OCI-LY1 (cell line): ENCODE measurements at regions not wholly inside any gene's neighbourhood (a gene's known extent, or its start where the extent isn't known, plus 50 kb on each side); places are given as distances from the start of the nearest gene placed in this dataset.

Source experiments
- H2AFZ ChIP-seq: fragments of 200-600 bp; sonication (generic), shearing (Covaris generic); 2 replicates; pipeline ENCODE4 v1.6.0; 2014; ENCODE audit warnings: antibody characterized with exemption, mild to moderate bottlenecking, low read length
- H3F3A ChIP-seq: fragments of 200-600 bp; sonication (generic), shearing (Covaris generic); 2 replicates; pipeline ENCODE4 v1.6.0; 2014; ENCODE audit warnings: mild to moderate bottlenecking, antibody characterized with exemption, low read length, moderate library complexity; ENCODE audit not compliant: insufficient read depth
- H3K27ac ChIP-seq: fragments of 200-600 bp; sonication (generic); 2 replicates; pipeline ENCODE4 v1.5.1; 2014; ENCODE audit warnings: low read length, mixed run types, mild to moderate bottlenecking, low read depth; ENCODE audit not compliant: poor library complexity, severe bottlenecking
- H3K27me3 ChIP-seq: fragments of 200-600 bp; sonication (generic); 2 replicates; pipeline ENCODE4 v1.6.0; 2014; ENCODE audit warnings: antibody characterized with exemption, mild to moderate bottlenecking, low read length, moderate library complexity; ENCODE audit not compliant: insufficient read depth
- H3K36me3 ChIP-seq: fragments of 200-600 bp; sonication (generic); 2 replicates; pipeline ENCODE4 v1.6.1; 2014; ENCODE audit warnings: mild to moderate bottlenecking, antibody characterized with exemption, low read length, moderate library complexity, mixed read lengths; ENCODE audit not compliant: insufficient read depth
- H3K4me1 ChIP-seq: fragments of 200-600 bp; sonication (generic); 2 replicates; pipeline ENCODE4 v1.5.1; 2014; ENCODE audit warnings: mild to moderate bottlenecking, low read length, moderate library complexity; ENCODE audit not compliant: insufficient read depth, severe bottlenecking
- H3K4me2 ChIP-seq: fragments of 200-600 bp; sonication (generic), shearing (Covaris generic); 2 replicates; pipeline ENCODE4 v1.6.1; 2014; ENCODE audit warnings: low read length
- H3K4me3 ChIP-seq: fragments of 200-600 bp; sonication (generic); 2 replicates; pipeline ENCODE4 v1.5.1; 2014; ENCODE audit warnings: low read length, low read depth, mild to moderate bottlenecking, mixed read lengths; ENCODE audit not compliant: poor library complexity, severe bottlenecking
- H3K79me2 ChIP-seq: fragments of 200-600 bp; shearing (Covaris generic); 2 replicates; pipeline ENCODE4 v1.6.1; 2016; ENCODE audit warnings: mixed run types, low read length, mixed read lengths; ENCODE audit not compliant: insufficient read depth
- H3K9ac ChIP-seq: fragments of 200-600 bp; sonication (generic), shearing (Covaris generic); 2 replicates; pipeline ENCODE4 v1.6.1; 2014; ENCODE audit warnings: mild to moderate bottlenecking, low read length, mixed read lengths
- H3K9me2 ChIP-seq: fragments of 200-600 bp; sonication (generic), shearing (Covaris generic); 2 replicates; pipeline ENCODE4 v1.6.1; 2014; ENCODE audit warnings: low read depth, mild to moderate bottlenecking, low read length, mixed read lengths
- H3K9me3 ChIP-seq: fragments of 200-600 bp; shearing (Covaris generic); 2 replicates; pipeline ENCODE4 v1.6.1; 2014; ENCODE audit warnings: low read length, mixed read lengths
- H4K20me1 ChIP-seq: fragments of 200-600 bp; sonication (generic), shearing (Covaris generic); 2 replicates; pipeline ENCODE4 v1.6.0; 2016; ENCODE audit warnings: mild to moderate bottlenecking, low read length; ENCODE audit not compliant: insufficient read depth
- EZH2 ChIP-seq: fragments of 200-600 bp; sonication (generic), shearing (Covaris generic); IDR thresholded peaks from 2 replicates; pipeline ENCODE4 v1.8.0; 2017; ENCODE audit warnings: borderline replicate concordance, mixed run types, mild to moderate bottlenecking, antibody characterized with exemption, low read length, moderate library complexity, mixed read lengths
- TF ChIP-seq, protein P1 (sequence below): fragments of 200-600 bp; sonication (generic), shearing (Covaris generic); IDR thresholded peaks from 2 replicates; pipeline ENCODE4 v1.5.1; 2017; ENCODE audit warnings: mild to moderate bottlenecking, antibody characterized with exemption, low read length, moderate library complexity, mixed read lengths

DNA sequence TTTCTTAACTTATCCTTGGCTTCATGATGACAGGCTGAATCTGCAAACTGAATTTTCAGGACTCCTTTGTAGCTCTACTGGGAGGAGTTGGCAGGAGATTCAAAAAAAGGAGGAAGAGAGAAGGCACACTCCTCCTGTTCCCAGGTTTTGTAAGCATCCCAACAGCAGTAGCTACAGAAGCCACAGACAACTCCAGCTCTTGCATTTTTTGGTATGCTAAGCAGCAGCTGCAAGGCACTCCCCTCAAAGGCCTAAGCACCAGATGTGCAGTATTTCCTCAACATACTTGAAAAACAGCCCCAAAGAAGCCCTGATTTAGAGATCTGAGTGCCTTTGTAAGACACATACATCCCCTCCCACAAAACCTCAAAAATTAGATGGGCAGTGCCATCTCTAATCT is 328.6 kb upstream of the SYNCRIP start:
- no peak overlapping the region for H2AFZ ChIP-seq
- no peaks in the 10 kb centered on the region for H3K9me2 ChIP-seq
- TF ChIP-seq, protein P1, sequence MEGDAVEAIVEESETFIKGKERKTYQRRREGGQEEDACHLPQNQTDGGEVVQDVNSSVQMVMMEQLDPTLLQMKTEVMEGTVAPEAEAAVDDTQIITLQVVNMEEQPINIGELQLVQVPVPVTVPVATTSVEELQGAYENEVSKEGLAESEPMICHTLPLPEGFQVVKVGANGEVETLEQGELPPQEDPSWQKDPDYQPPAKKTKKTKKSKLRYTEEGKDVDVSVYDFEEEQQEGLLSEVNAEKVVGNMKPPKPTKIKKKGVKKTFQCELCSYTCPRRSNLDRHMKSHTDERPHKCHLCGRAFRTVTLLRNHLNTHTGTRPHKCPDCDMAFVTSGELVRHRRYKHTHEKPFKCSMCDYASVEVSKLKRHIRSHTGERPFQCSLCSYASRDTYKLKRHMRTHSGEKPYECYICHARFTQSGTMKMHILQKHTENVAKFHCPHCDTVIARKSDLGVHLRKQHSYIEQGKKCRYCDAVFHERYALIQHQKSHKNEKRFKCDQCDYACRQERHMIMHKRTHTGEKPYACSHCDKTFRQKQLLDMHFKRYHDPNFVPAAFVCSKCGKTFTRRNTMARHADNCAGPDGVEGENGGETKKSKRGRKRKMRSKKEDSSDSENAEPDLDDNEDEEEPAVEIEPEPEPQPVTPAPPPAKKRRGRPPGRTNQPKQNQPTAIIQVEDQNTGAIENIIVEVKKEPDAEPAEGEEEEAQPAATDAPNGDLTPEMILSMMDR = no peak
- TF ChIP-seq EZH2 = no peak
- no peak overlapping the region for H3K27ac ChIP-seq
- H3K36me3 ChIP-seq = no peaks in the 10 kb centered on the region
- H3K4me3 ChIP-seq = no peak overlapping the region
- no peaks in the 10 kb centered on the region for H3K9me3 ChIP-seq
- no peaks in the 10 kb centered on the region for H4K20me1 ChIP-seq
- H3K4me1 ChIP-seq = no peaks in the 10 kb centered on the region
- no peaks in the 10 kb centered on the region for H3F3A ChIP-seq
- no peak overlapping the region for H3K4me2 ChIP-seq
- H3K27me3 ChIP-seq = no peaks in the 10 kb centered on the region
- H3K9ac ChIP-seq = no peak overlapping the region
- H3K79me2 ChIP-seq = no peaks in the 10 kb centered on the region

DNA sequence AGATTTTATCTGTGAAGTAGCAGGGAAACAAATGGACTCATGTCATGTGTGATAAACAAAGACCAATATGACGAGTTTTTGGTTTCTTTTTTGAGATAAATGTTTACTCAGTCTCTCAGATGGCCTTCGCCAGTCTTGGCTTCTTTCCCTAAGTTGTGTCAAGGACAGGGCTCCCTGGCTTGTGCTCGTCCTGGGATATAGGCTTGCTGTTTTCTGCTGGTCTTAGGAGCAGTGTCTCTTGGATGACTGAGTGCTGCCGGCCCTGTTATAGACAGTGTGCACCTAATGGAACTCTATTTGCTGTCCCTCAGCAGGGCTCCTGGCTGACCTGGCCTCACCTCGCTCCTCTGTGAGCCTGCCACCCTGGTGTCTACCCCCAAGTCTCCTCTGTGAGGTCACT is 324.1 kb upstream of the SYNCRIP start:
- H2AFZ ChIP-seq = no peak overlapping the region
- no peaks in the 10 kb centered on the region for H3K27me3 ChIP-seq
- no peak overlapping the region for H3K27ac ChIP-seq
- H3K79me2 ChIP-seq = no peaks in the 10 kb centered on the region
- H3K4me3 ChIP-seq = no peak overlapping the region
- no peaks in the 10 kb centered on the region for H3K9me2 ChIP-seq
- no peak overlapping the region for H3K4me2 ChIP-seq
- H3K4me1 ChIP-seq = no peaks in the 10 kb centered on the region
- H3K9ac ChIP-seq = no peak overlapping the region
- H4K20me1 ChIP-seq = no peaks in the 10 kb centered on the region
- no peaks in the 10 kb centered on the region for H3K36me3 ChIP-seq
- H3K9me3 ChIP-seq = no peaks in the 10 kb centered on the region
- TF ChIP-seq EZH2 = no peak
- TF ChIP-seq, protein P1 = no peak
- H3F3A ChIP-seq = no peaks in the 10 kb centered on the region

DNA sequence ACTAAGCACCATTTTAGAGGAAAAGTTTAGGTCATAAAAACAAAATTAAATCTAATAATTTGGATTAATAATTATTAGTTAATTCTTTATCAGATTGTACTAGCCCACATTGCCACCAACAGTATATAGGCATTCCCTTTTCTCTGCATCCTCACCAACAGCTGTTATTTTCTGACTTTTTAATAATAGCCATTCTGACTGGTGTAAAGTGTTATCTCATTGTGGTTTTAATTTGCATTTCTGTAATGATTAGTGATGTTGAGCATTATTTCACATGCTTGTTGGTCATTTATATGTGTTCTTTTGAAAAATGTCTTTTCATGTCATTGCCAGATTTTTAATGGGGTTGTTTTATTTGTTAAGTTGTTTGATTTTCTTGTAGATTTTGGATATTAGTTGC is 319.1 kb upstream of the SYNCRIP start:
- no peaks in the 10 kb centered on the region for H3K79me2 ChIP-seq
- no peaks in the 10 kb centered on the region for H3K4me1 ChIP-seq
- H3K9ac ChIP-seq = no peak overlapping the region
- no peak overlapping the region for H3K4me2 ChIP-seq
- no peaks in the 10 kb centered on the region for H3K9me2 ChIP-seq
- no peaks in the 10 kb centered on the region for H3K9me3 ChIP-seq
- H3K4me3 ChIP-seq = no peak overlapping the region
- no peaks in the 10 kb centered on the region for H3K27me3 ChIP-seq
- no peaks in the 10 kb centered on the region for H3K36me3 ChIP-seq
- no peaks in the 10 kb centered on the region for H4K20me1 ChIP-seq
- TF ChIP-seq, protein P1 = no peak
- TF ChIP-seq EZH2 = no peak
- H3F3A ChIP-seq = no peaks in the 10 kb centered on the region
- H2AFZ ChIP-seq = no peak overlapping the region
- H3K27ac ChIP-seq = no peak overlapping the region
